Lung (tissue), 11 donors: ENCODE measurements at regions not wholly inside any gene's neighbourhood (a gene's known extent, or its start where the extent isn't known, plus 50 kb on each side); places are given as distances from the start of the nearest gene placed in this dataset.

Experiments
- ATAC-seq: fragments of 200-7000 bp; cut with Tn5 transposase; one replicate; pipeline ENCODE4 v1.9.1; 2020; ENCODE audit warnings: moderate number of reproducible peaks; ENCODE audit not compliant: insufficient read depth, low FRiP score
- DNase-seq, 3 donors: peaks; one replicate each; pipeline ENCODE4 v3.0.0-alpha.2; 2013 to 2017
- H3K27ac ChIP-seq, 2 donors: one replicate each; pipeline ENCODE4 v1.5.1; 2013; ENCODE audit warnings: mild to moderate bottlenecking in 2 of 2, moderate library complexity in 2 of 2, control low read depth in 1 of 2, inconsistent platforms in 1 of 2, low read depth in 1 of 2, low read length in 1 of 2
- H3K27me3 ChIP-seq, 3 donors: one replicate each; pipeline ENCODE4 v1.5.1; 2013; ENCODE audit warnings: low read length in 2 of 3; ENCODE audit not compliant: control insufficient read depth in 3 of 3, insufficient read depth in 3 of 3
- H3K36me3 ChIP-seq, 4 donors: one replicate each; pipeline ENCODE4 v1.5.1; 2013; ENCODE audit warnings: low read length in 4 of 4, mild to moderate bottlenecking in 1 of 4, moderate library complexity in 1 of 4; ENCODE audit not compliant: control insufficient read depth in 4 of 4, insufficient read depth in 4 of 4
- H3K4me1 ChIP-seq, 5 donors: one replicate each; pipeline ENCODE4 v1.5.1; 2013; ENCODE audit warnings: low read length in 5 of 5, mild to moderate bottlenecking in 2 of 5, moderate library complexity in 1 of 5; ENCODE audit not compliant: control insufficient read depth in 5 of 5, insufficient read depth in 5 of 5
- H3K4me3 ChIP-seq: one replicate; pipeline ENCODE4 v1.5.1; 2013; ENCODE audit warnings: mild to moderate bottlenecking, control low read depth, moderate library complexity
- H3K9ac ChIP-seq, 2 donors: one replicate each; pipeline ENCODE4 v1.5.1; 2013; ENCODE audit warnings: low read length in 2 of 2, control low read depth in 1 of 2; ENCODE audit not compliant: insufficient read depth in 1 of 2
- H3K9me3 ChIP-seq, 4 donors: one replicate each; pipeline ENCODE4 v1.5.1; 2013; ENCODE audit warnings: low read length in 3 of 4, mild to moderate bottlenecking in 1 of 4, moderate library complexity in 1 of 4; ENCODE audit not compliant: control insufficient read depth in 4 of 4, insufficient read depth in 3 of 4
- CTCF ChIP-seq: IDR thresholded peaks from 2 replicates; pipeline ENCODE4 v1.5.1; 2012; ENCODE audit warnings: mild to moderate bottlenecking; ENCODE audit errors: control extremely low read depth, extremely low read depth
- WGBS, 2 donors: extraction: QIAGEN DNeasy Blood & Tissue Kit; methylation state at CpG; one replicate each; pipeline ENCODE4 v1.1.7; 2013; 5-methylcytosine and 5-hydroxymethylcytosine counted together
- donor health status: control.
- donor health status: control.
- donor health status: Bipolar disorder and iron deficiency.
- donor health status: healthy.
- donor health status: DM: yes; HTN: yes; CAD: no.

- WGBS, 2 donors, result 95 to 96% methylated on average over 3 of the region's 3 CpGs
- no peaks in the 10 kb centered on the region for H3K36me3 ChIP-seq
- no peak overlapping the region for H3K9ac ChIP-seq
- H3K4me3 ChIP-seq, result no peak overlapping the region
- no peaks in the 10 kb centered on the region for H3K27me3 ChIP-seq
- ATAC-seq, result no peak
- TF ChIP-seq CTCF, result no peak
- no peak overlapping the region for H3K27ac ChIP-seq
- no peaks in the 10 kb centered on the region for H3K9me3 ChIP-seq
- no peaks in the 10 kb centered on the region for H3K4me1 ChIP-seq
- DNase-seq, result no peak
Observed at GRCh38 chr1:147379889-147380288, 137.4 kb downstream of the CHD1L start.

- TF ChIP-seq CTCF, result no peak
- H3K4me1 ChIP-seq, result no peaks in the 10 kb centered on the region
- no peak overlapping the region for H3K27ac ChIP-seq
- H3K36me3 ChIP-seq, result no peaks in the 10 kb centered on the region
- H3K4me3 ChIP-seq, result no peak overlapping the region
- ATAC-seq (no peak), DNase-seq (no peak)
- H3K27me3 ChIP-seq, result peaks cover 0 to 2% (median 0%) of the 10 kb centered on the region in 3 donors
- H3K9me3 ChIP-seq, result no peaks in the 10 kb centered on the region
- no peak overlapping the region for H3K9ac ChIP-seq
- WGBS, 2 donors, result 39 to 43% methylated on average over 2 of the region's 2 CpGs
Observed at GRCh38 chr1:147384804-147385203, 142.3 kb downstream of the CHD1L start.

GRCh38 chr1:147388969-147389368 lies 146.5 kb downstream of the CHD1L start:
- Histone ChIP-seq H3K4me3 (no peak overlapping the region), H3K36me3 (no peaks in the 10 kb centered on the region), H3K9ac (no peak overlapping the region), H3K9me3 (peaks cover 0 to 1% (median 0%) of the 10 kb centered on the region in 4 donors), H3K27me3 (peaks cover 0 to 2% (median 0%) of the 10 kb centered on the region in 3 donors), H3K4me1 (no peaks in the 10 kb centered on the region), H3K27ac (no peak overlapping the region)
- no peak for TF ChIP-seq CTCF
- ATAC-seq (no peak), DNase-seq (no peak)
- 80 to 87% methylated on average over 4 of the region's 4 CpGs for WGBS, 2 donors

GRCh38 chr1:147389532-147390184 lies 147.2 kb downstream of the CHD1L start:
- no peak overlapping the region for H3K9ac ChIP-seq
- no peak overlapping the region for H3K27ac ChIP-seq
- no peaks in the 10 kb centered on the region for H3K4me1 ChIP-seq
- WGBS, 2 donors, result 79% methylated on average over 8 of the region's 8 CpGs
- DNase-seq, result peak in 2 of 3 donors; percentile 39 to 59
- H3K36me3 ChIP-seq, result no peaks in the 10 kb centered on the region
- H3K4me3 ChIP-seq, result no peak overlapping the region
- H3K27me3 ChIP-seq, result peaks cover 0 to 2% (median 0%) of the 10 kb centered on the region in 3 donors
- peaks cover 0 to 1% (median 0%) of the 10 kb centered on the region in 4 donors for H3K9me3 ChIP-seq
- peak; percentile 42 for TF ChIP-seq CTCF
- peak; percentile 81 for ATAC-seq
